ENCODE measurements at regions not wholly inside any gene's neighbourhood (a gene's known extent, or its start where the extent isn't known, plus 50 kb on each side); places are given as distances from the start of the nearest gene placed in this dataset.

DNA sequence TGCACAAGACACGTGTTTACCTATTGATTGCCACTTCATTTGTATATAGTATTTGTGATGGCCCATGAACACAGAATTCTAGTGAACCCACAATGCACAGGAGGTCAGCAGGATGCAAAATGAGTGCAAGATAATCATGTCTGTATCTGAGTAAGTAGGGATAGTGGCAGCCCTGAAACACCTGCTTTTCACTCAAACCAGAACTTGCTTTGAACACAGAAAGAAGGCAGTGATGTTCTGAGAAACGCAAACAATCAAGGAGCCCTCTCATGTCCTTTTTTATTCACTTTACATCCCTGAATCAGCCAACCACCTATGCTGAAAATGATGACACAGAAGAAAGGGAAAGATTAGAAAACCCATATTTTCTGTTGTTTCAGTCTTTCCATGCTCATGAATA, 170.4 kb upstream of the AVPR1A start:
- Histone ChIP-seq H3K36me3 (replicated peaks in 1 of 2; ENCODE audit: control insufficient read depth in 1 of 2, insufficient read depth in 2 of 2, low read length in 2 of 2) (no peaks in the 10 kb centered on the region), H3K9ac (ENCODE audit: insufficient read depth, low read depth, low read length) (no peak overlapping the region), H3K4me3 (replicated peaks in 1 of 3; ENCODE audit: insufficient read depth in 1 of 3, low read depth in 2 of 3, low read length in 3 of 3) (no peak overlapping the region), H2AFZ (ENCODE audit: low read length) (no peak overlapping the region), H3K27me3 (ENCODE audit: control insufficient read depth in 1 of 2, insufficient read depth in 2 of 2, low read length in 2 of 2) (no peaks in the 10 kb centered on the region; a peak in 1 of 5 replicates), H3K9me3 (ENCODE audit: low read length) (no peaks in the 10 kb centered on the region), H3K79me2 (ENCODE audit: insufficient read depth, low read length) (no peaks in the 10 kb centered on the region), H3K4me1 (ENCODE audit: insufficient read depth, low read length) (no peaks in the 10 kb centered on the region), H3K4me2 (ENCODE audit: low read depth, low read length) (no peak overlapping the region), H3K27ac (ENCODE audit: extremely low read length, insufficient read depth, low read length) (no peak overlapping the region), H4K20me1 (ENCODE audit: insufficient read depth, low read length) (no peaks in the 10 kb centered on the region)
- no peak for FAIRE-seq
- TF ChIP-seq MLX (CRISPR knock-in tag; IDR thresholded peaks at IDR 0.05) = no peak
- TF ChIP-seq ZKSCAN5 (CRISPR knock-in tag; IDR thresholded peaks at IDR 0.05) = no peak
- TF ChIP-seq ZNF20 (CRISPR knock-in tag; IDR thresholded peaks at IDR 0.05) = no peak
- no peak for TF ChIP-seq ZNF512B (CRISPR knock-in tag; IDR thresholded peaks at IDR 0.05; ENCODE audit: borderline replicate concordance)
- no peak for TF ChIP-seq ZC3H13 (CRISPR knock-in tag; IDR thresholded peaks at IDR 0.05)
- no peak for TF ChIP-seq ELF4 (CRISPR knock-in tag; IDR thresholded peaks at IDR 0.05; ENCODE audit: borderline replicate concordance)
- TF ChIP-seq ZNF260 (CRISPR knock-in tag; IDR thresholded peaks at IDR 0.05; ENCODE audit: borderline replicate concordance, low read depth) = no peak
- no peak for TF ChIP-seq ZNF75D (CRISPR knock-in tag; IDR thresholded peaks at IDR 0.05; ENCODE audit: borderline replicate concordance)
- TF ChIP-seq ZNF446 (CRISPR knock-in tag; IDR thresholded peaks at IDR 0.05) = no peak
- no peak for TF ChIP-seq EZH2 (conservative IDR thresholded peaks at IDR 0.05; ENCODE audit: low read depth, low read length)
- TF ChIP-seq ISX (CRISPR knock-in tag; conservative IDR thresholded peaks at IDR 0.05) = no peak
- no peak for TF ChIP-seq ZNF773 (CRISPR knock-in tag; IDR thresholded peaks at IDR 0.05; ENCODE audit: borderline replicate concordance)
- TF ChIP-seq ARNT (IDR thresholded peaks at IDR 0.05) = no peak
- TF ChIP-seq SP5 (CRISPR knock-in tag; IDR thresholded peaks at IDR 0.05; ENCODE audit: borderline replicate concordance, low read depth) = no peak
- no peak for TF ChIP-seq SRSF4 (IDR thresholded peaks at IDR 0.05; ENCODE audit: low read depth, low read length, poor library complexity, severe bottlenecking)
- BruUV-seq (replicated peaks) = no TSS peak
- 3% methylated on average over 2 of the region's 2 CpGs for WGBS (ENCODE audit: low lambda C conversion rate)
- DNase-seq (ENCODE audit: low spot score) = no peak
- ChIA-PET CTCF (ENCODE audit: low intra/inter-chr PET ratio, low total read pairs) (no interaction called here), POLR2A (no interaction called here)
- no peak for ATAC-seq
- intact Hi-C loops (cut with micrococcal nuclease; ENCODE audit: unreplicated experiment) = no loop called here
- in situ Hi-C loops (cut with HindIII; ENCODE audit: extremely low pct_ligation_motif_present, low pct_unique_long_range_greater_than_20kb) = no loop called here

Data from HepG2 (cell line).